Right lobe of liver (tissue), 4 donors: ENCODE measurements at regions not wholly inside any gene's neighbourhood (a gene's known extent, or its start where the extent isn't known, plus 50 kb on each side); places are given as distances from the start of the nearest gene placed in this dataset.

Experiments
- CTCF ChIP-seq, 4 donors: fragments of 200-600 bp in 3 of 4; fragments of 450-650 bp in 1 of 4; IDR thresholded peaks; one replicate each; pipeline versions ENCODE4 v1.5.1 to v1.8.0; 2016 to 2022; ENCODE audit warnings: antibody characterized with exemption in 4 of 4, mild to moderate bottlenecking in 2 of 4
- POLR2A ChIP-seq: fragments of 450-650 bp; IDR thresholded peaks from one replicate; pipeline ENCODE4 v1.6.1; 2017; ENCODE audit warnings: antibody characterized with exemption, mild to moderate bottlenecking
- donor health status: DM: no; HTN: no; CAD: no.
- donor health status: DM: no; HTN: no; CAD: no.
- donor health status: DM: no; HTN: yes; CAD: no.

DNA sequence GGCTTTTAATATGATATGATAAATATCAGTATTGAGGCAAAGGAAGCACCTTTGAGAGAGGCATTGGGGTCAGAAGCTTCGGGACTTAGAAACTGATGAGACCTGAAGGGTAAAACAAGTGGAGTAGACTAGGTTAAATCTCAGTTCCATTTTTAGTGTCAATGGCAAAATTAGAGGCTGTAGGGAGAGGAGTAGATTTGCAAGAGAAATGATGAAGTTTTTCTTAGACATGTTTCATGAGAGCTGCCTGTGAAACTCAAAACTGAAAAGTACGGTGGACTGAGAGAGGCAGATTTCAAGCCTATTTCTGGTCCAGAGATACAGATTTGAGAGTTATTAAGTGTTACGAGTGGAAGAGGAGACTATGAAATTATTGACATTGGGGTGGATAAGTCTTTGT is 278.5 kb downstream of the TAF11L14 start:
- TF ChIP-seq CTCF (IDR thresholded peaks at IDR 0.05) (no peak), POLR2A (no peak)
